NCI-H526 treated with DMSO at 0.1 percent for 48 hours (cell line): ENCODE measurements at regions not wholly inside any gene's neighbourhood (a gene's known extent, or its start where the extent isn't known, plus 50 kb on each side); places are given as distances from the start of the nearest gene placed in this dataset.

Experiments used
- DNase-seq: peaks from one replicate; lab custom pipeline; 2025; lab: John Stamatoyannopoulos, UW

DNA sequence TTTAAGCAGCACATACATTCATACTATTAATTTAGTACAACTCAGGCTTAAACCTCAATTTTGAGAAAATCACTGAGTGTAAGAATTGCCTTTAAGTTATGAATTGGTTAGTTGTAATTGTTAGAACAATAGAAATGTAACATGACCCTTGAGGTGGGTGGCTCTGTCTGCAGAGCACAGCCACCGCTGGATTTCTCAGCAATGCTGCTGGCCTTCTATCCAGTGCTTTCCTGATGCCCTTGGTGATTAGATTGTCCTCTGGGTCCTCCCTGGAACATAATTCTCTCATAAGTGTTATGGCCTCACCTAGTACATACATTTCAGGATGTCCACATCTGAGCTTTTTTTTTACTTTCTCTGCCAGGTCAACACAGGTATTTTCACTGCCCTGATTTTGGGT lies 213.2 kb downstream of the SLC7A11 start:
- no peak for DNase-seq

- no peak for DNase-seq
Observed at GRCh38 chr4:138021139-138021830, 220.9 kb downstream of the SLC7A11 start.

- no peak for DNase-seq
Observed at GRCh38 chr4:138014590-138015288, 227.4 kb downstream of the SLC7A11 start.

DNA sequence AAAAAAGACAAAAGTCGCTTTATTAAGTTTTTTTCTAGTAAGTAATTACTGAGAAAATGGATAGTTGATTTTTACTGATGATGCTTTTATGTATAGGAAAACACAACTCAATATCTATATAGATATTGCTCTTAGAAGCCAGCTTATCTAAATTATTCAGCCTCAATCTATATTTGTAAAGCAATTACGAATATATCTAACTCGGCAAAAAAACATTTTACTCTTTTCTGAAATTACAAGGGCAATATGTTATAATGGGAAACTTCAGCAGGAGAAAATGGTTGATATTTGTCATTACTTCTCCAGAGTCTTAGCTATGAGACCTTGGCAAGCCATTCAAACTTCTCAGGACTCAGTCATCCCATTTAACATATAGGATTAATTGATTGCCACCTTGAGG lies 228.5 kb downstream of the SLC7A11 start:
- no peak for DNase-seq

DNA sequence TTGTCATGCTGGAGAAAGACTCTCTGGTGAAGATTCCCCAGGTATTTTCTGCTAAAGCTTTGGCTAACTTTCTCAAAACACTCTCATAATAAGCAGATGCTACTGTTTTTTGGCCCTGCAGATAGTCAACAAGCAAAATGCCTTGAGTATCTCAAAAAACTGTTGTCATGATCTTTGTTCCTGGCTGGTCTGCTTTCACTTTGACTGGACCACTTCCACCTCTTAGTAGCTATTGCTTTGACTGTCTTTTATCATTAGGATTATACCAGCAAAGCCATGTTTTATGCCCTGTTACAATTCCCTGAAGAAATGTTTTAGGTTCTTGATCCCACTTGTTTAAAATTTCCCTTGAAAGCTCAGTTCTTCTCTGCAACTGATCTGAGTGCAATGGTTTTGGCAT lies 231.5 kb downstream of the SLC7A11 start:
- DNase-seq = no peak

DNA sequence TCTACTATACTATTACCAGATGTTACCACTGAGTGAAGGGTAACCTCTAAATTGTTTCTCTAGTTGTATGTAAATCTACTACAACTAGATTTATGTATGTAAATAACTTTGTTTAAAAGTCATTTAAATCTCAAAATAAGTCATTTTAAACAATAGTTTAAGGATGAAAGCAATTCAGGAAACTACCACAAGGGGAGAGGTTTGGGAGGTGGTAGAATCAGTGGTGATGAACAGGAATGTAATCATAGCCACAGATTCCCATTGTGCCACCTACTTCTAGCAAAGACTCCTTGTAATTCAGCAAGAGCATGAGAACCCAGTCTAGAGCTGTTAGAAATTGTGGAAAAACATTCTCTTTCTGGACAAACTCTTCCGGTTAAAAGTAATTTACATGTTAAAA lies 234.6 kb downstream of the SLC7A11 start:
- DNase-seq = no peak

DNA sequence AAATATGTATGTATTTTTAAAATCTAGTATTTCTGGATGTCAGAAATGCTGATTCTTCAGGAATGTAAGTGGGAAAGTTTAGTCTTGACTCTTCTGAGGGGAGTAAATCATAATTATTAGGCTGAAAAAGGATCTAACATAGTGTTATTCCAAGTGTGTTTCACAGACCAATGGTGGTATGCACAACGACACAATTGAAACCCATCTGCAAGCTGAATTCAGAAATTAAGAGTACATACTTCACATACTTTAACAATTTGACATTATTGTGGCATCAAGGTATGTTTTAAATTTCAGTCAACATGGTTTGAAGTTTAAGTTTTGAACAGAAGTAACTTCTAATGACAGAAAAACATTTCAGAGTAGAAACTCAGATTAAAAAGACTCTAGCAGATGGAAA lies 236.7 kb downstream of the SLC7A11 start:
- no peak for DNase-seq

GRCh38 chr4:138003248-138003647 lies 238.9 kb downstream of the SLC7A11 start:
- DNase-seq = no peak

DNA sequence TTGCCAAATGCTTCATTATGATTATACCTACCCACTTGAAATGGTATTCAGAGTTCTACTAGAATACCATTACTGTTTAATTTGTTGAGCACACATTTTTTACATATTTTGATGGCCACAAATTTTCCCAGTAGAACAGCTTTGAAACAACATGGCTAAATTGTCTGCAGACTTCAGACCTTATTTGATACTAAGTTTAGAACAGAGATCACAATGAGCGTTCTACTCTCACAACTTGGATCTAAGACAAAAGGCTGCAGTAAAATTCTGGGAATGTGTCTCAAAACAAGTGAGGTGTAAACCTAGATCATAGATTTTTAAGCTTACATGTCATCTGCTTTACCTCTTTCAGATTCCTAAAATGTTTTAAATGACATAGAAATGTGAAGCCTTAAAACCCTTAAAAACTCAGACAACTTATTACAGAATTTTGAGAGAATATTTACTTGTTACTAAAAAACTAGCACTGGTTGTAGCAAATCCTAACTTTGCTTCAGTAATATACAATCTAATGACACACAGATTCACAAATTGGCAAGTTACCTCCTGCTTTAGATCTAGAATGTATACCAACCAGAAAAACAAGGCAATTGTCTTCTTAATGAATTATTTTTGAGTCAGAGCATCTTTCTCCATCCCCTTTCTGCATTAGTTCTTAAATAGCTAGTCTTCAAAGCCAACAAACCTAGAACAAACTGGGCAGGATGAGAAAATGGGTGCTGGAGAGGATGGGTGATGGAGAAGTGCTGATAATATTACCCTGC lies 243.3 kb downstream of the SLC7A11 start:
- no peak for DNase-seq

DNA sequence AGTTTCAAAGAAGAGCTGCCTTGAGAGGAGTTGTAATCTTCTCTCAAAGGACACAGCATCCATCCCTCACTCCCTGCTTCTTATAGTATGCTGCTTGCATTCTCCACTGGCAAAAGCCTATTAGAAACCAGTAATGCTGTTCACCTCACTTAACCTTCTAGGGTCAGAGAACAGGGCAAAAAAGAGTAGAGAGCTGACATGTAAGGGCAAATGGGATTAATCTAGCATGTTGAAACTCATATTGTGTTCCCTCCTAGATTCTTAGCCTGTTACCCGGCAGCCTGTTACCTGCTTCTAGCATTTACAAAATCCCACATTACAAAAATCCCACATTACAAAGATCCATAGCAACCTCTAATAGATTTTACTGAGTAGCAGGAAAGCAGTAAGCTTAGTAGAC lies 244.7 kb downstream of the SLC7A11 start:
- DNase-seq = no peak

DNA sequence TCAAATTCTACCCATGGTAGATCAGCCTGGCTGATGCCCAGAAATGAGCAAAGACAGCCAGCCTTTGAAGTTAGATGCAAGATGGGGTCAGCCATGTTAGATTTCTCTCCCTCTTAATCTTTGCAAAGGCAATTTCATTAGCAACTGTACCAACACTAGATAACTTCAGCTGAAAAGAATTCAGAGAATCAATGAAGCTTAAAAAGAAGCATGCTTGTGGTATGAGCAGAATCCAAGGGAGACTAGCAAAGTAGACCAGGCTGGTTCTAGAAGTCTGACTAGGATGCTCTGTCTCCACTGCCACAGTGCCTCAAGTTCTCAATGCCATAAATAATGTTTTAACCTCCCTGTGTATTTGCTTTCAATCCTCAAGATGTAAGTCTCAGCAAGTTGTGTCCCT lies 247.3 kb downstream of the SLC7A11 start:
- no peak for DNase-seq

- DNase-seq = no peak
Observed at GRCh38 chr4:137993232-137993631, 248.9 kb downstream of the SLC7A11 start.

- DNase-seq = no peak
Observed at GRCh38 chr4:137981277-137981676, 260.9 kb downstream of the SLC7A11 start.

- no peak for DNase-seq
Observed at GRCh38 chr4:137980641-137981040, 261.5 kb downstream of the SLC7A11 start.

GRCh38 chr4:137979938-137980337 lies 262.2 kb downstream of the SLC7A11 start:
- DNase-seq = no peak

DNA sequence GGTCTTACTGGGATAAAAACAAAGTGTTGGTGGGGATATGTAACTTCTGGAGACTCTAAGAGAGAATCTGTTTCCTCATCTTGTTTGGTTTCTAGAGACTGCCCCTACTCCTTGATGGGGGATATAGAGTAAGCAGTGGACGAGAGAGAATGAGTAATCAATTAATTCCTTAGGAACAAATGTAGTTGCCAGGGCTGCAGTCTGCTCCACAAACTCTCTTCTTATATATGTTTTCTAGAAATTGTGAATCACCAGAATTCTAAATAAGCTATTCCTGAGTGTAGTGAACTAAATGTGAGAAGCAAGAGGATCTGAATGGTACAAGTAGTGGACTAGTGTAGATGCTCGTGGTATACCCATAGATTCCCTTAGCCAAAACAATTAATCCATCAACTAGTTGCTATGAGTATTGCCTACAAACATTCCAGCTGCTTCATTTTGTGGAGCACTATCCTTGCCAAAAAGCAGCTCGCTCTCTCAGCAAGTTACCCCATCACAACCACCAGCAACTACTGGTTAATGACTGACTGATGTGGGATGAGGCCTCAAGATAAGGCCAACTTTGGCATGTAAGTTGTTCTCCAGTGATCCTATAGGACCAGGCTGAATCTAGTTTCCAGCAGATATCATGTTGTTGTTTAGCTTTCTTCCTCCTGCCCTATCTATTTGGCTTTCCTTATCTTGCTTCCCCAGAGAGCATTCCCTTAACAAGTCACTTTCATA lies 273.0 kb downstream of the SLC7A11 start:
- DNase-seq = no peak

DNA sequence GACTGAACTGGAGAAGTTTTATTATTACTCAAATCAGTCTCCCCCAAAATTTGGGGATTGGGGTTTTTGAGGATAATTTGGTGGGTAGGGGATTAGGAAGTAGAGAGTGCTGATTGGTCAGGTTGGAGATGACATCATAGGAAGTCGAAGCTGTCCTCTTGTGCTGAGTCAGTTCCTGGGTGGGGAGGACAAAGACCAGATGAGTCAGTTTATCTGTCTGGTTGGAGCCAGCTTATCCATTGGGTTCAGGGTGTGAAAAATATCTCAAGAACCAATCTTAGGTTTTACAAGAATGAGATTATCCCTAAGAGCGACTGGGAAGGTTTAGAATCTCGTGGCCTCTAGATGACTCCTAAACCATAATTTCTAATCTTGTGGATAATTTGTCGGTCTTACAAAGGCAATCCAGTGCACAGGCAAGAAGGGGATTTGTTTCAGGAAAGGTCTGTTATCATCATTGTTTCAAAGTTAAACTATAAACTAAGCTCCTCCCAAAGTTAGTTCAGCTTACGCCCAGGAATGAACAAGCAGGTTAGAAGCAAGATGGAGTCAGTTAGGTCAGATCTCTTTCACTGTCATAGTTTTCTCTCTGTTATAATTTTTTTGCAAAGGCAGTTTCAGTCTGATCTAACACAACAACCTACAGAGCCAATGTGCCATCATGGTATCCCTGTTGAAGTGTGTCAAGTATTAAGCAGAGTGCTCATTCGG lies 274.5 kb downstream of the SLC7A11 start:
- no peak for DNase-seq

DNA sequence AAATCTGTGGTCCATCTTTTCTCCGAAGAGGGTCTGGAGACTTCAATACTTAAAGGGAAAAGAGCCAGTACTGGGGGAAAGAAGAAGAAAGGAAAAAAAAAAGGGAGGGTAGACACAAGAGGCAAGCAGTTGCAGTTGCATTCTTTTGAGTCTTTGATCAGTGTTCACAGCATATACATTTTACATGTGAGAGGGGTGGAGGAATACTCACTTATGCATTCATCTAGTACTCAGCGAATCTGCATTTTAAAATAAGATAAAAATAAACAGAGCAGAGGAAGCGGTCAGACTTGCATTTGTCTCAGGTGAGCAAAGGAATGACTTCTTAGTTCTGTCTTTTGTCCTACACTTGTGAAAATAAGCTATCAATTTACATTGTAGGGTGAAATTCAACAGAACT lies 275.6 kb downstream of the SLC7A11 start:
- DNase-seq = no peak

DNA sequence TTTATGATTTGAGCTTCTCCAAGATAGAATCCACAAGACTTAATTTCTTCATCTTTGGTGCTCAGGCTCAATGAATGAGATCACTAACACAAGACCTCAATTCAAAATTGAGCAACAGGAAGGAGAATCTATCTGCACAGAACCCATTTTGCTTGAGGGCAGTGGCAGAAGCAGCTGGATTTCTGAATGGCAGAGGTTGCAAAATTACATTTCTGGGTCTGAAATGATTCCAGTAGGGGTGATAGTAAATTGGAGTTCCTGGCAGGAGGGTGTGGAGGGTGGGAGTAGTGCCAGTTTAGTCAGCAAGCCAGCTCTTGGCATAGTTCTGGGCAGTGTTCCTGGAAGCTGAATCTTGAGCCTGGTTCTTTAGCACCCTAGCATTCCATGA lies 281.1 kb downstream of the SLC7A11 start:
- DNase-seq = no peak

DNA sequence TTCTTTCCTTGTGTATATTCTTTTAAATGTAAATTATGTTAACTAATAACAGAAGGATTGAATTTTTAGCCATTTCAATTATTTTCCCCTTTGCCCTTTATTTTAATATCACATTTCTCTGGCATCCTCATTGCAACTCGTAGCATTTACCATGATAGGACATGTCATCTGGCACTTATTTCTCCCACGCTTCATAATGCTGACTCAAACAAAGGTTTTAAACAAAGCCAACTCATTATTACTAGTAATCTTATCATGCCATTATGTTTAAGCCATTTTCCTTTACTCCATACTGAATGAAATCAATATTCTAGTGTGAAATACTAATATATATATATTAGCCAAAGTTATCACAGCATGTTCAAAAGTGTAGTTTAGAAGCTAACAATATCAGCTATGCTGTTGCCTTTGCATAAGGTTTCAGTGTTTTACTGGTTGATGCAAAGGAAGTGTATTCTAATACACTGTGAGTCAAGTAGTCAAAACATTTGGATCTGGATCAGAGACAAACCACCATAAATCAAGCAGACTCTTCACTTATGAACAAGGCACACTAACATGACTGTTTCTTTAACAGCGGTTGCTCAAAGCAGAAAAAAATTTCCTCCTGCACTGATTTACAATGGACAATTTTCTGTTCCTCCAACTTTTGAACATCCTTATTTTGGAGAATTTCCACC lies 281.6 kb downstream of the SLC7A11 start:
- DNase-seq = no peak

DNA sequence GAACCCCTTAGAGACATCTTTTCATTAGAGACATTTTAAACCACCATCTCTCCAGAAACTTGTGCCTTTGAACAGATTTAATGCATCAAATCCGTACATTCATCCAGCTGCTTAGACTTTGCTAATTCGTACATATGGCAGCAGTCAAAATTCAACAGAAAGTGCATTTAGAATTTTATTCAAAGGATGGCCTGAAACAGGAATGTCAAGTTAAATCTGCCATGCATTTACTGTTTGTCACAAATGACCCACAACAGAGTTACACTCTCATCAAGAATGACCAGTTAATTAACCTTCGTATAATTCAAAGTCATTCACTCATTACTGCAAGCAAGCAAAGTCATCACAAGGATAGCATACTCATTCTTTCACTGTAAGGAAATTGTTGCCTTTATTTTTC lies 284.3 kb downstream of the SLC7A11 start:
- no peak for DNase-seq
